HG03196 (cell line): ENCODE measurements at regions not wholly inside any gene's neighbourhood (a gene's known extent, or its start where the extent isn't known, plus 50 kb on each side); places are given as distances from the start of the nearest gene placed in this dataset.
"Not testable (repeated sequence)": the region's sequence is repeated elsewhere in the genome, so short reads cannot be mapped to it uniquely, and the experiment has no call there.

Experiments
- ATAC-seq: cut with Tn5 transposase; IDR thresholded peaks from one replicate; pipeline ENCODE4 v1.9.1; 2021; ENCODE audit not compliant: unreplicated experiment

DNA sequence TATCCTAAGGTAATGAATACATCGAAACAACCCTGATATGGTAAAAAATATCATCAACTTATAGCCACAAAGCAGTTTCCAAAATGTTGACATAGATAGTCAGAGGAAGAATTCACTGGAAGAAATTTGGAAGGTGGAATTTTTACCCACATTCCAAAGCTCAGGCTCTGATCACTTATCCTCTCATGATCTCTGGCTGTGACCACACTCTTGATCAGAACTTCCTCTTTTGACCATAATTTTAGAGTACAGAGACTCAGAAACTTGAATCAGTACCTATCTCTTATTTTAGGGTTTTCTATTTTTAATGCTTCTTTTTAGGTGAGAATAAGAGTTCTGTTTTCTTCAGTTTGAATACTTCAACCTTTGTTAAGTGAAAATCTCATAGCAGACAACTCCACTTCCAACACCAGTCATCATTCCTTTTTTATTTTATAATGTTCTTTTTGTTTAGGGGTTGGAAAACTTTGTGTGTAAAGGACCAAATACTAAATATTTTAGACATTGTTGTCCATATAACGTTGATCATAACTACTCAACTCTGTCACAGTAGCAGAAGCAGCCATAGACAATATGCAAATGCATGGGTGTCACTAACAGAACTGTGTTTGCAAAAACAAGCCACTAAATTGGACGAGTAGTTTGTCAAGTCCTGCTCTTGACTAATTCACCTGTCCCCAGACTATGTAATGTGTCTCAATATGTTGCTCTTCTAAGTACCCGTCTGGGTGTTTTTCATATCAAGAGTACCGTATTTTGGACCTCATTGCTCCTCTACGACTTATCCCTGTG is 891.6 kb upstream of the CRIM1 start:
- no peak for ATAC-seq

DNA sequence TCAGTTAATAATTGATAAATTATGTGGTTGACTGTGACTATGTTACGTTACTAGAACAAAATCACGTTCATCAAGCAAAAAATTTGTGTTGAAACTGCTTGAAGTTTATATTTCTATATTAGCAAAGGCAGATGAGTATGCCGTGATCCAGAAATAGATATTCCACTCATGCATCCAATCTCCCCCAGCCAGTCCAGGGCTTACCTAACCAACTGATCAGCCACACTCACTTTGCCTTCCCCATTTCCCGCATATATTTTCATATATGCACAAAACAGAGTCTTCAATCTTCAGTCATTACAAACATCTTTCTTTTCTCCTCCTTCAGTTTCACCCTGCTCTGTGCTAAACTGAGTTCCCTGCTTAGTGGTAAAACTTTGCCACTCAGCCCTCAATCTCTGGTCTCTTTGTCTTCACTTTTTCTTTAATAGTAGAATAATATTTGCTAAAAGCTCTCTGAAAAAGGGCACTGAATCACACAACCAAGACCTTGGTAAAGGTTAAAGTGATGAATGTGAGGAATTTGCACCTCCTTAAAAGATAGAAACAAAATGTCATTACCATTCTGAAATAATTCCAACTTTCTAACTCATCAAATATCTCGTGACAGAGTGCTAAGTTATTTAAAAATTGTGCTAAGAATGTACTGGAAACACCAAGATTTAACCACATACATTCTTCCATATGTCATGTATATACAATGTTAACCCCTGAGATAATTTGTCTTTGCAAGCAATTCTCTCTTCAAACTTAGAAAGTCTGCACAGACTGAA is 893.2 kb upstream of the CRIM1 start:
- no peak for ATAC-seq

DNA sequence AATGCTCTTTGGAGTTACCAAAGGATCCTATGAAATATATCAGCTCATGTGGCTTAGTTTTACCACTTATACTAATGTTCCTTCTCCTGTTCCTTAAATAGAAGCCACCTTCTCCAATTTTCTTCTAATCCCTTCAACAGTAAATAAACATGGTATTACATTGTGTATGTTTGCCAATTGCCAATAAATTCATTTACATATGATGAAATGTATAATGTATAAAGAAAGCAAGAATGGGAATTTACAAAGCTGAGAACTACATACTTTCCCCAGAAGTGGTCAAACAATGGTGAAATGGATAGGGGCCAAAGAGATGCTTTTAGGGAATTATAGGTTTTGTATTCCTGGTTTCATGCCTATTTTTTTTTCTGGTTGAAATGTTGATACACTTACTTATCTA is 894.2 kb upstream of the CRIM1 start:
- ATAC-seq, result no peak

DNA sequence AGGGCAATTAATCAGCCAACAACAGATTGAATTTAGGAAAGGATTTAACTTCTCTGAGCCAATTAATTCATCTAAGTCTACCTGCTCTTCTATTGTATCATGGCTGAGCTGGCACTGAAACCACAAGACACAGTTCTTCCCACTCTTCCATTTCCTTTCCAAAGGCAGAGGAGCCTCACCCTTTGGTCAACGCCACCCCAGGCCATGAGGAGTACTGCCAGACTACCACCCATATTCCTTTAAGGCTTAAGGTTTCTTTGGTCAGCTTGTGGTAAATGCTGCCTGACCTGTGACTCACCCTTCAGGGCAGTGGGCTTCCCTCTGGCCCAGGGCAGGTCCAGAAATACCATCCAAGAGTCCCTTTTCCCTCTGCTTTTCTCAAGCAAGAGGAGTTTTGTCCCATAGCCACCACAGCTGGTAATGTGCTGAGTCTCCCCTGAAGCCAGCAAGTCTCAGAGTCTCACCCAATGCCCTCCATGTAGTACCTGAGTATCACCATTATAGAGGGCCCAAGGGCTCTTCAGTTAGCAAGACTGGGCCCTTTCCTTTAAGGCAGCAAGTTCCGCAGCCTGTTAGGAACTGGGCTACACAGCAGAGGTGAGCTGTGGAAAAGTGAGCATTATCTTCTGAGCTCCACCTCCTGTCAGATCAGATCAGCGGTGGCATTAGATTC is 900.5 kb upstream of the CRIM1 start:
- no peak for ATAC-seq

DNA sequence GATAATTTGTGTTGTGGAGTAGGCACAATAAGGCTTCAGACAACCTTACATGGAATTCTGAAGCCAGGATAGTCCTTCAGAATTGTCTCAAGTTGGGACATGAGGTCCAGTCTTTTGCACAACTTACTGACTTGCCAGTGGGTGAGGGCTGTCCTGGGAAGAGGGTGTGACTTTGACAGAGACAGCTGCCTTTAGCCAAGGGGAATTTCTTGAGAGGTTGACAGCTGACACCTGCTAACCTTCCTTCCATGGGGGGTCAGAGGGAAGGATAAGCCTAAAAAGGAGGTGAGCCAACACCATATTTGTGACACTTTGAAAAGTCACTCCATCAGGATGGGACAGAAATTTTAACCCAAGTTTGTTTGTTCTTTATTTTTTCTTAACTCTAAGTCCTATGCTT is 907.8 kb upstream of the CRIM1 start:
- no peak for ATAC-seq

DNA sequence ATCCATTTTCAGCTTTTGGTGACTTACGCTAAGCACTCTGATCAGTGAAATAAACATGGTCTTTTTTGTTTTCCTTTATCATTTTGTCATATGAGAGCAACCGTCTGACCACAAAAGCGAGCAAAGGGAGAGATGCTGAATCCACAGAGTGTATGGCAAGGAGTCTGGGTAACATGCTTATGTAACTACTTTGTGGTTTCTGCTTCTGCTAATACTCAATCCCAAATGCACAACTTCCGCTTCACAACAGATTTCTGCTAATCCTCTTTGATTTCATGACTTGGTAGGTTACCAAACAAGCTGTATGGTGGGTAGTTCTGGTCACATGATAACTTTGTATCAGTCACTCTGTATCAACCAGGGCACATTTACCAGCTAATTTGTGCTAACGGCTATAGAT is 908.4 kb upstream of the CRIM1 start:
- no peak for ATAC-seq

- ATAC-seq, result no peak
These were observed 912.5 kb upstream of the CRIM1 start for GRCh38 chr2:35443087-35443486.

DNA sequence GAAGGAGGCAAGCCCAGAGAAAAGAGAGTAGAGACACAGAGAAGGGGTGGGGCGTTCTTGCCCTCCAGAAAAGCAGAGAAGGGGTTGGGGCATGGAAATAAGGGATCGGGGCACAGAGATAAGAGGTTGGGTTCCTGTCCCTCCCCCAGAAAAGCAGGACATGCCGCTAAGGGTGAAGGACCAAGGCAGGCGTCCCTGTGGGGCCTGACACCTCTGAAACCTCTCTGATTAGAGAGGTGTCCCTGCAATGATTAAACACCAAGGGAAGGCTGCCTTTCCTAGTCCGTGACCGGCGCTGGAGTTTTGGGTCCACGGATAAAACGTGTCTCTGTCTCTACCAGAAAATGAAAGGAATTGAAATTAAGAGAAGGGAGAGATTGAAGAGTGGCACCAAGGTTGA is 914.0 kb upstream of the CRIM1 start:
- ATAC-seq, result not testable (repeated sequence)

DNA sequence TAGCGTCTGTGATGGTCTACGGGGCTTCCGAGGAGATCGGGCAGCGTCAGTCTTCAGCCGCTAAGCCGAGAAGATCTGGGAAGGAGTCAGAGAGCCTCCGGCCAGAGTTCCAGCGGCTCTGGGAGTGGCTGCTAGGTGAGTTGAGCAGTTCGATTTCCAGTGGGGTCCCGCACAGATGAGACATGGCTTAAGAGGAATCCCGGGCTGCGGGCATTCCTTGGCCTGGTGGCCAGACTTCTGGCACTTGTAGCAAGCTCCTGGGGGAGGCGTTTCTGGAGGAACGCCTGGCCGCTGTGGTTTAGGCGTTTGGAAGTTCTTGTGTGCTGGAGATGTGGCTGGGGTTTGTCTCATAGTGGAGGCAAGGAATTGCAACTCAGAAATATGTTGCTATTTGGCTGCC is 915.3 kb upstream of the CRIM1 start:
- ATAC-seq, result not testable (repeated sequence)

DNA sequence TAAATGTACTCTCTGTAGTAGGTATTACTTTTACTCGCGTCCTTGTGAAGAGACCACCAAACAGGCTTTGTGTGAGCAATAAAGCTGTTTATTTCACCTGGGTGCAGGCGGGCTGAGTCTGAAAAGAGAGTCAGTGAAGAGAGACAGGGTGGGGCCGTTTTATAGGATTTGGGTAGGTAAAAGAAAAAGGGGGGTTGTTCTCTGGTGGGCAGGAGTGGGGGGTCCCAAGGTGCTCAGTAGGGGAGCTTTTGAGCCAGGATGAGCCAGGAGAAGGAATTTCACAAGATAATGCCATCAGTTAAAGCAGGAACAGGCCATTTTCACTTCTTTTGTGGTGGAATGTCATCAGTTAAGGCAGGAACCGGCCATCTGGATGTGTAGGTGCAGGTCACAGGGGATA is 918.7 kb upstream of the CRIM1 start:
- not testable (repeated sequence) for ATAC-seq

DNA sequence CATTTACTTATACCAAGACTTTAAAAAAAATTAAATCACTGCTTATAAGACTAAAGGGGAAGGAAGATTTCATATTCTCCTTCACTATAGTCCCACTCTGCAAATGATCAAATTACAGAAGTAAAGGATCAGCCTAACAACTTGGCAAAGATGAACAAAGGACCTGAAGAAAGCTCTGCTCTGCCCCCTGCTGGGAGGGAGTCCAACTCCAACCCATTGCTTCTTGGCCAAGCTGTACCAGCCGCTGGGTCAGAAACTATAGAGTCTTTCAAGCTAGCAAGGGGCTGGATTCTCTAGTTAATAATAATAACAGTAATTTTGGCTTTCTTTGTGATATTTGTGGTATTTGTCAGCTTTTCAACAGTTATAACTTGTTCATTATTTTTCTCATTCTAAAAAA is 927.0 kb upstream of the CRIM1 start:
- ATAC-seq, result no peak

GRCh38 chr2:35421485-35421884 is 934.1 kb upstream of the CRIM1 start:
- ATAC-seq, result no peak

- ATAC-seq, result no peak
These were observed 938.3 kb upstream of the CRIM1 start for GRCh38 chr2:35417293-35417692.

- ATAC-seq, result no peak
These were observed 939.0 kb upstream of the CRIM1 start for GRCh38 chr2:35416391-35417140.

DNA sequence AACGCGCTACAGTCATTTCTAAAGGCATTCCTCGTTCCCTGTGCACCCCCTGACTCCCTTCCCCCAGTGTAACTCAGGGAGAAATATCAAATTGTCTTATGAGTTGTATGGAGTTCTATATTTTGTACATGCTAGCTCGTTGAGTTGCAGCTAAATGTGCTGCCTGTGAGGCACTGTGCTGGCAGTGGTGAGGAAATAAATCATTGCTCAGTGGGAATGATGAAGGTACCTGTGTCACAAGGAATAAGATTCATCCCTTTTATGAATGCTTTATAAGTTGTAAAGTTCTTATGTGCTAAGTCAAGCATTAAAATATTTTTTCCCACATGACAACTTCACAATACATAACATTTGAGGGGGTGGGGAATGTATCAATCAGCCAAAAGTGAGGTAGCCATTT is 939.6 kb upstream of the CRIM1 start:
- ATAC-seq, result no peak

DNA sequence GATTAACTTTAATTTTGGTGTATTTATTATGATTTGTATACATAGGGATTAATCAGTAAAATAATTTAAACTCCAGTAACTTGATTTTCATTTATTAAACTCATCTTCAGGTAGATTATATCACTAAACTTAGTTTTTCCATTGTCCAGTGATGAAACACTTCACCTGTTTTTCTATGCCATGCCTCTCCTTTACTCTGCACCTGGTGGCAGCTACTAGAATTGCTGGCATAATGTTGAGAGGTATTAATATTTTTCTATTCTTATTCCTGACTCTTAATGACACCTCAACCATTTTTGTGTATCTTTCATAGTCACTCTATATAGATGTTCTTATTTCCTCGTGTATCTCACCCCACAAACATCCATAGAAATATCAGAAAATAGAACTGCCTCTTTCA is 940.3 kb upstream of the CRIM1 start:
- ATAC-seq, result no peak

DNA sequence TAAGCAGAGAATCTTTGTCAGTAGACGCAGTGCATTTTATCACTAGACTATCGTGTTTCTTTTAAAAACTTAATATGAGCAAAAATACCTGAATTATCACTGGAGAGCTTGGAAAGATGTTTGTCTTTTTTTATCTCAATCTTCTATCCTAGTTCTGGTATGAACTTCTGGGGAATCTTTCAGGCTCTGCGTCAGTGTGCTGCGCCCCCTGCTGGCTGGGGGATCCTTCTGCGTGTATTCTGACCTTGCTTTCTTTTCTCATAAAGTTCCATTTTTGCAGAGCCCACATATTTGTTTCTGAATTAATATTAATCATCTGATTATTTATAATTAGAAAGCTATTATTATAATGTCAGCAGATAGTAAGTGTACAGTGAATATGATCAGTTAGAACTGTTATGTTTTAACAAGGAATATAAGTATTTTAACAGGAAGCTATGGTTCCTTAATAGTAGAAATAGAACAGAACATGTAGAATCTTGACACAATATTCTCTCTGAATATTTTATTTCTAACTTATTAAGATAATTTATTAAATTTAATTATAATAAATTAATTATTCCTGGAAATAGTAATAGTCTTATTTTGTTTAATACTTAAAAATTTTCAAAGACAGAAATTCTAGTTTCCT is 945.0 kb upstream of the CRIM1 start:
- no peak for ATAC-seq

DNA sequence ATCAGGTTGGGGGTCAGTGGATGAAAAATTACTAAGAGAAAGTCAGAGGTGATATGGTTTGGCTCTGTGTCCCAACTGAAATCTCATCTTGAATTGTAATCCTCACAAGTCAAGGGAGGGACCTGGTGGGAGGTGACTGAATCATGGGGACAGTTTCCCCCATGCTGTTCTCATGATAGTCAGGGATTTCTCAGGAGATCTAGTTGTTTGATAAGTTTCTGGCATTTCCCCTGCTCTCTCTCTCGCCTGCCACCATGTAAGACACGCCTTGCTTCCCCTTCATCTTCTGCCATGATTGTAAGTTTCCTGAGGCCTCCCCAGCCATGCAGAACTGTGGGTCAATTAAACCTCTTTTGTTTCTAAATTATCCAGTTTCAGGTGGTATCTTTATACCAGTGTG is 945.8 kb upstream of the CRIM1 start:
- ATAC-seq, result no peak

DNA sequence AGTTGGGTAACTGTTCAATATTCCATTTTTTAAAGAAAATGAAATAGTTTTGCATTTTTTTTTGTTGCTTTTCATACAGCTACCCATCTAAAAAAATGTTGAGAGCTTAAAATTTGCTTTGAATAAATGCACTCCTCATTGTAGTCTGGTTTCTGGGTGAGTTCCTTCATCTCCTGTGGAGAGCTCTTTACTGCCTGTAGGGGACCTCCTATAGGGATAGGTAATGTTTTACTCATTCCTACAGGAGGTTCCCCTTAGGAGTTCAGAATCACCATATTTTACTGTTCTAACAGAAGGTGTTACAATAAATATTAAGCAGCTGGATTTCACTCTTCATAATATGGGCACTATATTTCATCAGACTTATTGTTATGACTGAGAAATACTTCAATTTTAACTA is 947.3 kb upstream of the CRIM1 start:
- no peak for ATAC-seq

GRCh38 chr2:35391736-35392442 is 963.7 kb upstream of the CRIM1 start:
- no peak for ATAC-seq
